GM21737 (cell line): ENCODE measurements at regions not wholly inside any gene's neighbourhood (a gene's known extent, or its start where the extent isn't known, plus 50 kb on each side); places are given as distances from the start of the nearest gene placed in this dataset.

Experiments used
- ATAC-seq: cut with Tn5 transposase; IDR thresholded peaks from one replicate; pipeline ENCODE4 v1.9.1; 2021; ENCODE audit warnings: mild to moderate bottlenecking, moderate library complexity; ENCODE audit not compliant: unreplicated experiment

- ATAC-seq: no peak
Observed at GRCh38 chr1:38721816-38722215, 137.8 kb downstream of the RRAGC start.

- ATAC-seq: no peak
Observed at GRCh38 chr1:38719880-38720279, 139.7 kb downstream of the RRAGC start.

- no peak for ATAC-seq
Observed at GRCh38 chr1:38718031-38718430, 141.5 kb downstream of the RRAGC start.

GRCh38 chr1:38716229-38716628, 143.3 kb downstream of the RRAGC start:
- ATAC-seq: no peak

- no peak for ATAC-seq
Observed at GRCh38 chr1:38715415-38715814, 144.2 kb downstream of the RRAGC start.

- no peak for ATAC-seq
Observed at GRCh38 chr1:38712046-38712445, 147.5 kb downstream of the RRAGC start.

GRCh38 chr1:38708701-38709258, 150.8 kb downstream of the RRAGC start:
- ATAC-seq: no peak

- ATAC-seq: no peak
Observed at GRCh38 chr1:38701088-38701487, 158.5 kb downstream of the RRAGC start.

- no peak for ATAC-seq
Observed at GRCh38 chr1:38700077-38700470, 159.5 kb downstream of the RRAGC start.

GRCh38 chr1:38699330-38700076, 160.1 kb downstream of the RRAGC start:
- ATAC-seq: no peak

GRCh38 chr1:38697387-38697786, 162.2 kb downstream of the RRAGC start:
- ATAC-seq: no peak

- no peak for ATAC-seq
Observed at GRCh38 chr1:38696371-38696770, 163.2 kb downstream of the RRAGC start.

- ATAC-seq: no peak
Observed at GRCh38 chr1:38693759-38694158, 165.8 kb downstream of the RRAGC start.

GRCh38 chr1:38693031-38693430, 166.5 kb downstream of the RRAGC start:
- ATAC-seq: no peak

GRCh38 chr1:38690790-38691449, 168.7 kb downstream of the RRAGC start:
- no peak for ATAC-seq

- ATAC-seq: no peak
Observed at GRCh38 chr1:38686927-38687255, 172.7 kb downstream of the RRAGC start.

- no peak for ATAC-seq
Observed at GRCh38 chr1:38686167-38686926, 173.2 kb downstream of the RRAGC start.

- no peak for ATAC-seq
Observed at GRCh38 chr1:38685388-38685787, 174.2 kb downstream of the RRAGC start.

- ATAC-seq: no peak
Observed at GRCh38 chr1:38680801-38681510, 178.6 kb downstream of the RRAGC start.

GRCh38 chr1:38677756-38678155, 181.8 kb downstream of the RRAGC start:
- no peak for ATAC-seq

- ATAC-seq: no peak
Observed at GRCh38 chr1:38677311-38677710, 182.3 kb downstream of the RRAGC start.
